Mucosa of descending colon (tissue), 3 donors: ENCODE measurements at regions not wholly inside any gene's neighbourhood (a gene's known extent, or its start where the extent isn't known, plus 50 kb on each side); places are given as distances from the start of the nearest gene placed in this dataset.

Experiments used
- ATAC-seq: fragments of 200-7000 bp; cut with Tn5 transposase; one replicate; pipeline ENCODE4 v1.9.1; 2020; ENCODE audit warnings: mild to moderate bottlenecking, moderate library complexity
- DNase-seq, 3 donors: peaks; one replicate each; pipeline ENCODE4 v3.0.0-alpha.2; 2020
- H3K36me3 ChIP-seq: fragments of 200-600 bp; one replicate; pipeline ENCODE4 v1.8.0; 2021; ENCODE audit warnings: low read depth, mild to moderate bottlenecking
- H3K4me1 ChIP-seq: fragments of 200-600 bp; one replicate; pipeline ENCODE4 v1.8.0; 2021; ENCODE audit warnings: low read depth, mild to moderate bottlenecking
- H3K4me3 ChIP-seq: fragments of 200-600 bp; one replicate; pipeline ENCODE4 v1.8.0; 2021; ENCODE audit warnings: mild to moderate bottlenecking
- H3K9me3 ChIP-seq: fragments of 200-600 bp; one replicate; pipeline ENCODE4 v1.8.0; 2021; ENCODE audit warnings: mild to moderate bottlenecking
- intact Hi-C, 2 donors: fragments of 100-400 bp; cut with DNase I in 1 of 2; cut with micrococcal nuclease in 1 of 2; formaldehyde crosslinking; loops; one replicate each; pipeline versions ENCODE4 v1.11.0 to v1.11.1; 2022; cut with DNase I, micrococcal nuclease
- TF ChIP-seq, protein P1 (sequence below): fragments of 200-600 bp; IDR thresholded peaks from one replicate; pipeline ENCODE4 v1.8.0; 2022; ENCODE audit warnings: antibody characterized with exemption, mild to moderate bottlenecking
- donor health status: DM: no; HTN: no; CAD: no; lungs with moderate emphysema.
- donor health status: DM: no; HTN: no; CAD: no.
- donor health status: DM: no; HTN: yes; CAD: no.

DNA sequence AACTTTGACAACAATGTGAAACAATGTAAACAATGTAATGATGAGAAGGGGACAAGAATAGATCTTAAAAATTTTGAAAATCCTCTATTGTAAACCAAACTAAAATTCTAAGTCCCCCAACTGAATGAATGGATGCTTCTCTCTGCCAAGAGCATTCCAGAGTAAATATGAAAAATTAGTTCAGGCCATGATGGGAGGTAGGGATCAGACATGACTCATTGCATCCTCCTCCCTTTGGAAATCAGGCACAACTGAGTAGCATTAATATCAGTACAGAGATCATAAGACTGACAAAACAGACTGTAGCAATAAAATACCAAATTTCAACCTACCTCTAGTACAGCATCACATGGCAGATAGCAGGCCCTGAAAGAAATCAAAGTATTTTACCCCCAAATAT, 559.9 kb downstream of the C12orf50 start:
- Histone ChIP-seq H3K9me3 (no peaks in the 10 kb centered on the region), H3K36me3 (no peaks in the 10 kb centered on the region), H3K4me3 (no peak overlapping the region), H3K4me1 (no peaks in the 10 kb centered on the region)
- no peak for ATAC-seq
- intact Hi-C loops: no loop called here
- TF ChIP-seq, protein P1, sequence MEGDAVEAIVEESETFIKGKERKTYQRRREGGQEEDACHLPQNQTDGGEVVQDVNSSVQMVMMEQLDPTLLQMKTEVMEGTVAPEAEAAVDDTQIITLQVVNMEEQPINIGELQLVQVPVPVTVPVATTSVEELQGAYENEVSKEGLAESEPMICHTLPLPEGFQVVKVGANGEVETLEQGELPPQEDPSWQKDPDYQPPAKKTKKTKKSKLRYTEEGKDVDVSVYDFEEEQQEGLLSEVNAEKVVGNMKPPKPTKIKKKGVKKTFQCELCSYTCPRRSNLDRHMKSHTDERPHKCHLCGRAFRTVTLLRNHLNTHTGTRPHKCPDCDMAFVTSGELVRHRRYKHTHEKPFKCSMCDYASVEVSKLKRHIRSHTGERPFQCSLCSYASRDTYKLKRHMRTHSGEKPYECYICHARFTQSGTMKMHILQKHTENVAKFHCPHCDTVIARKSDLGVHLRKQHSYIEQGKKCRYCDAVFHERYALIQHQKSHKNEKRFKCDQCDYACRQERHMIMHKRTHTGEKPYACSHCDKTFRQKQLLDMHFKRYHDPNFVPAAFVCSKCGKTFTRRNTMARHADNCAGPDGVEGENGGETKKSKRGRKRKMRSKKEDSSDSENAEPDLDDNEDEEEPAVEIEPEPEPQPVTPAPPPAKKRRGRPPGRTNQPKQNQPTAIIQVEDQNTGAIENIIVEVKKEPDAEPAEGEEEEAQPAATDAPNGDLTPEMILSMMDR: no peak
- DNase-seq: no peak

- intact Hi-C loops: no loop called here
- no peak for ATAC-seq
- no peak for DNase-seq
- Histone ChIP-seq H3K9me3 (no peaks in the 10 kb centered on the region), H3K4me1 (no peaks in the 10 kb centered on the region), H3K4me3 (no peak overlapping the region), H3K36me3 (no peaks in the 10 kb centered on the region)
- TF ChIP-seq, protein P1: no peak
Measured at GRCh38 chr12:87467936-87468335, 561.3 kb downstream of the C12orf50 start.

GRCh38 chr12:87464565-87464964, 564.6 kb downstream of the C12orf50 start:
- intact Hi-C loops: no loop called here
- H3K9me3 ChIP-seq: no peaks in the 10 kb centered on the region
- no peak overlapping the region for H3K4me3 ChIP-seq
- ATAC-seq (no peak), DNase-seq (no peak)
- no peaks in the 10 kb centered on the region for H3K4me1 ChIP-seq
- TF ChIP-seq, protein P1: no peak
- H3K36me3 ChIP-seq: no peaks in the 10 kb centered on the region

- ATAC-seq (no peak), DNase-seq (no peak)
- TF ChIP-seq, protein P1: no peak
- H3K9me3 ChIP-seq: no peaks in the 10 kb centered on the region
- no peaks in the 10 kb centered on the region for H3K4me1 ChIP-seq
- no peaks in the 10 kb centered on the region for H3K36me3 ChIP-seq
- intact Hi-C loops: no loop called here
- H3K4me3 ChIP-seq: no peak overlapping the region
Measured at GRCh38 chr12:87444039-87444438, 585.2 kb downstream of the C12orf50 start.

DNA sequence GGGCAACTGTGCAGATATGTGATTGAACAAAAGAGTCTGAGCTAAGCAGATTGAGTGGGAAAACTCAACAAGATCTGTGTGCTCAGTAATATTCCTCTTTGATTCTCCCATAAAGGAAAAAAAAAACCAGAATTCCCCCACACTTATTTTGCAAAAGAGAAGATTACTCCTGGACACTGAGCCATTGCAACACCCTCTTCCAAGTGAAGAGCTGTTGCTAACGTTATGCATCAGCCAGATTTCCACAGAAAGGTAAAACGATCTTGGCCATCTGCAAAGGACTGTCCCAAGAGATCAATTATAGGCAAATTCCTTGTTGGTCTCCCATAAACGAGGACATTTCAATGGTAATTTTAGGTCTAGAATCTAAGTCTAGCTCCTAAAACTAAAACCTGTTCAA, 587.7 kb downstream of the C12orf50 start:
- Histone ChIP-seq H3K9me3 (no peaks in the 10 kb centered on the region), H3K4me1 (no peaks in the 10 kb centered on the region), H3K4me3 (no peak overlapping the region), H3K36me3 (no peaks in the 10 kb centered on the region)
- ATAC-seq: no peak
- TF ChIP-seq, protein P1: no peak
- intact Hi-C loops: no loop called here
- no peak for DNase-seq
